Astrocyte (in vitro differentiated cells and primary cell): ENCODE measurements at regions not wholly inside any gene's neighbourhood (a gene's known extent, or its start where the extent isn't known, plus 50 kb on each side); places are given as distances from the start of the nearest gene placed in this dataset.

ENCODE experiments used
- DNase-seq: peaks from one replicate; pipeline ENCODE4 v3.0.0-alpha.2; 2010; ENCODE audit warnings: low read depth
- FAIRE-seq: peaks from 2 replicates; lab custom pipeline; 2011; peaks lifted over from hg19 to GRCh38; lab: Jason Lieb, UNC
- H2AFZ ChIP-seq: 2 replicates; pipeline ENCODE4 v1.6.0; 2012; ENCODE audit warnings: low read depth, low read length, inconsistent platforms
- H3K27ac ChIP-seq: 2 replicates; pipeline ENCODE4 v1.5.1; 2011; ENCODE audit warnings: low read depth, low read length, inconsistent platforms
- H3K27me3 ChIP-seq: 2 replicates; pipeline ENCODE4 v1.6.0; 2011; ENCODE audit warnings: low read length, inconsistent platforms; ENCODE audit not compliant: insufficient read depth
- H3K36me3 ChIP-seq: 2 replicates; pipeline ENCODE4 v1.5.1; 2011; ENCODE audit warnings: low read length, inconsistent platforms; ENCODE audit not compliant: insufficient read depth
- H3K4me1 ChIP-seq: 2 replicates; pipeline ENCODE4 v1.5.1; 2011; ENCODE audit warnings: low read length, inconsistent platforms; ENCODE audit not compliant: insufficient read depth
- H3K4me2 ChIP-seq: 2 replicates; pipeline ENCODE4 v1.6.0; 2012; ENCODE audit warnings: low read length, inconsistent platforms
- H3K4me3 ChIP-seq: 2 replicates; pipeline ENCODE4 v1.5.1; 2011; ENCODE audit warnings: low read depth, mild to moderate bottlenecking, low read length, inconsistent platforms; ENCODE audit not compliant: insufficient read depth
- H3K79me2 ChIP-seq: 2 replicates; pipeline ENCODE4 v1.6.0; 2012; ENCODE audit warnings: mild to moderate bottlenecking, low read length, inconsistent platforms; ENCODE audit not compliant: insufficient read depth
- H3K9ac ChIP-seq: 2 replicates; pipeline ENCODE4 v1.6.0; 2012; ENCODE audit warnings: mild to moderate bottlenecking, low read length, inconsistent platforms
- H3K9me3 ChIP-seq: 2 replicates; pipeline ENCODE4 v1.5.1; 2012; ENCODE audit warnings: low read depth, mild to moderate bottlenecking, low read length, inconsistent platforms; ENCODE audit not compliant: insufficient read depth
- H4K20me1 ChIP-seq: 2 replicates; pipeline ENCODE4 v1.6.0; 2012; ENCODE audit warnings: low read length, inconsistent platforms; ENCODE audit not compliant: insufficient read depth
- H3K27ac Mint-ChIP-seq: one replicate; pipeline ENCODE4 v1.8.0; 2021; ENCODE audit warnings: mild to moderate bottlenecking, mixed read lengths; ENCODE audit not compliant: unreplicated experiment
- H3K27me3 Mint-ChIP-seq: one replicate; pipeline ENCODE4 v1.8.0; 2021; ENCODE audit warnings: low read depth, mixed read lengths; ENCODE audit not compliant: unreplicated experiment
- H3K36me3 Mint-ChIP-seq: one replicate; pipeline ENCODE4 v1.8.0; 2021; ENCODE audit warnings: low read depth, mixed read lengths; ENCODE audit not compliant: unreplicated experiment
- H3K4me1 Mint-ChIP-seq: one replicate; pipeline ENCODE4 v1.8.0; 2021; ENCODE audit warnings: low read depth, mixed read lengths; ENCODE audit not compliant: unreplicated experiment
- H3K4me3 Mint-ChIP-seq: one replicate; pipeline ENCODE4 v1.8.0; 2021; ENCODE audit warnings: mild to moderate bottlenecking, moderate library complexity, mixed read lengths; ENCODE audit not compliant: unreplicated experiment
- H3K9me3 Mint-ChIP-seq: one replicate; pipeline ENCODE4 v1.8.0; 2021; ENCODE audit warnings: mild to moderate bottlenecking, mixed read lengths; ENCODE audit not compliant: unreplicated experiment
- CTCF ChIP-seq: IDR thresholded peaks from 2 replicates; pipeline ENCODE4 v1.5.1; 2011; ENCODE audit warnings: low read depth, mild to moderate bottlenecking, inconsistent platforms, low read length, moderate library complexity; ENCODE audit not compliant: insufficient read depth
- EZH2 ChIP-seq: IDR thresholded peaks from 2 replicates; pipeline ENCODE4 v1.6.1; 2012; ENCODE audit warnings: mild to moderate bottlenecking, low read length, inconsistent platforms; ENCODE audit not compliant: insufficient read depth

GRCh38 chr14:40100544-40101196, 668.4 kb upstream of the FBXO33 start:
- no peak overlapping the region for H2AFZ ChIP-seq
- no peak overlapping the region for H3K4me3 ChIP-seq
- H3K36me3 Mint-ChIP-seq, result no peaks in the 10 kb centered on the region

DNA sequence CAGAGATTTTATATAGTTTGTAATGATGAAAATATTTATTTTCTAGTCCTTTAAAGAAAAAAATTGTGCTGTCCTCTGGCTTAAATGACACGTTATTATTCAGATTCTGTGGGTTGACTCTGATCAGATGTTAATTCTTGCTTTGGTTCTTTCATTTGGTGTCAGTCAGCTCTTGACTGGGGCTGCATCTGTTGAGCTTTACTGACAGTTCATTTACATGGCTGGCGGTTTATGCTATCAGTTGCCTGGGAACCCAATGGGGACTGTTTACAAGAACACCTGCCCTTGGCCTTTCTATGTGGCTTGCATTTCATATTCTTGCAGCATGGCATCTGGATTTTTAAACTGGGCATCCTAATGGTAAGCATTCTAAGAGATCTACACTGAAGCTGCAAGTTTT, 667.1 kb upstream of the FBXO33 start:
- no peak overlapping the region for H3K4me3 Mint-ChIP-seq

More at GRCh38 chr14:40100544-40101196, 668.4 kb upstream of the FBXO33 start:
- TF ChIP-seq CTCF, result no peak
- no peak for TF ChIP-seq EZH2
- H3K9me3 Mint-ChIP-seq, result no peaks in the 10 kb centered on the region
- no peaks in the 10 kb centered on the region for H3K27me3 Mint-ChIP-seq
- no peak overlapping the region for H3K4me3 Mint-ChIP-seq
- H3K27me3 ChIP-seq, result no peaks in the 10 kb centered on the region
- no peaks in the 10 kb centered on the region for H3K4me1 ChIP-seq
- no peak overlapping the region for H3K27ac Mint-ChIP-seq
- no peak for DNase-seq
- no peak for FAIRE-seq
- H3K27ac ChIP-seq, result no peak overlapping the region
- H3K4me1 Mint-ChIP-seq, result peaks cover 4% of the 10 kb centered on the region
- no peaks in the 10 kb centered on the region for H4K20me1 ChIP-seq
- no peak overlapping the region for H3K9ac ChIP-seq
- no peaks in the 10 kb centered on the region for H3K9me3 ChIP-seq
- no peaks in the 10 kb centered on the region for H3K36me3 ChIP-seq
- H3K4me2 ChIP-seq, result no peak overlapping the region
- H3K79me2 ChIP-seq, result no peaks in the 10 kb centered on the region

More for the DNA sequence above, 667.1 kb upstream of the FBXO33 start:
- no peaks in the 10 kb centered on the region for H3K4me1 ChIP-seq
- H2AFZ ChIP-seq, result no peak overlapping the region
- no peak for FAIRE-seq
- Mint-ChIP-seq H3K36me3 (no peaks in the 10 kb centered on the region), H3K27ac (no peak overlapping the region), H3K9me3 (no peaks in the 10 kb centered on the region), H3K27me3 (no peaks in the 10 kb centered on the region), H3K4me1 (peaks cover 4% of the 10 kb centered on the region)
- H3K9ac ChIP-seq, result no peak overlapping the region
- H3K9me3 ChIP-seq, result no peaks in the 10 kb centered on the region
- no peak for DNase-seq
- H3K27ac ChIP-seq, result no peak overlapping the region
- no peaks in the 10 kb centered on the region for H3K27me3 ChIP-seq
- TF ChIP-seq CTCF (no peak), EZH2 (no peak)
- H3K79me2 ChIP-seq, result no peaks in the 10 kb centered on the region
- H3K4me2 ChIP-seq, result no peak overlapping the region
- no peak overlapping the region for H3K4me3 ChIP-seq
- H4K20me1 ChIP-seq, result no peaks in the 10 kb centered on the region
- no peaks in the 10 kb centered on the region for H3K36me3 ChIP-seq
